Activated CD8-positive, alpha-beta T cell treated with anti-CD3 and anti-CD28 coated beads for 36 hours (primary cell): ENCODE measurements at regions not wholly inside any gene's neighbourhood (a gene's known extent, or its start where the extent isn't known, plus 50 kb on each side); places are given as distances from the start of the nearest gene placed in this dataset.
A peak's percentile ranks its signal among the peaks of the same experiment; 100 is the strongest.
"Not testable (repeated sequence)": the region's sequence is repeated elsewhere in the genome, so short reads cannot be mapped to it uniquely, and the experiment has no call there.

Experiments used
- ATAC-seq: fragments of 200-7000 bp; cut with Tn5 transposase; one replicate; pipeline ENCODE4 v1.10.0; 2021; ENCODE audit warnings: mild to moderate bottlenecking, moderate library complexity
- CTCF ChIA-PET: fragments of 350-600 bp; sonication (Branson Sonifier 250); formaldehyde crosslinking; loops from one replicate; lab custom pipeline; 2021; ENCODE audit warnings: antibody characterized with exemption; lab: Charles Lee
- POLR2A ChIA-PET: fragments of 350-600 bp; sonication (Branson Sonifier 250); formaldehyde crosslinking; loops from one replicate; lab custom pipeline; 2021; ENCODE audit warnings: antibody characterized with exemption; lab: Charles Lee
- DNase-seq: peaks from one replicate; pipeline ENCODE4 v3.0.0-alpha.2; 2020
- H3K27ac Mint-ChIP-seq: one replicate; pipeline ENCODE4 v1.8.0; 2021; ENCODE audit warnings: mild to moderate bottlenecking, mixed read lengths
- H3K27me3 Mint-ChIP-seq: one replicate; pipeline ENCODE4 v1.8.0; 2021; ENCODE audit warnings: mixed read lengths
- H3K36me3 Mint-ChIP-seq: one replicate; pipeline ENCODE4 v1.8.0; 2021; ENCODE audit warnings: low read depth, mixed read lengths
- H3K4me1 Mint-ChIP-seq: one replicate; pipeline ENCODE4 v1.8.0; 2021; ENCODE audit warnings: low read depth, mixed read lengths
- H3K4me3 Mint-ChIP-seq: one replicate; pipeline ENCODE4 v1.8.0; 2021; ENCODE audit warnings: mild to moderate bottlenecking, moderate library complexity, mixed read lengths
- H3K9me3 Mint-ChIP-seq: one replicate; pipeline ENCODE4 v1.8.0; 2021; ENCODE audit warnings: mixed read lengths
- intact Hi-C: fragments of 100-400 bp; cut with micrococcal nuclease; formaldehyde crosslinking; loops from one replicate; pipeline ENCODE4 v1.10.0; 2022
- TF ChIP-seq, protein P1 (sequence below): fragments of 200-600 bp; IDR thresholded peaks from one replicate; pipeline ENCODE4 v1.8.0; 2022; ENCODE audit warnings: antibody characterized with exemption, mild to moderate bottlenecking

DNA sequence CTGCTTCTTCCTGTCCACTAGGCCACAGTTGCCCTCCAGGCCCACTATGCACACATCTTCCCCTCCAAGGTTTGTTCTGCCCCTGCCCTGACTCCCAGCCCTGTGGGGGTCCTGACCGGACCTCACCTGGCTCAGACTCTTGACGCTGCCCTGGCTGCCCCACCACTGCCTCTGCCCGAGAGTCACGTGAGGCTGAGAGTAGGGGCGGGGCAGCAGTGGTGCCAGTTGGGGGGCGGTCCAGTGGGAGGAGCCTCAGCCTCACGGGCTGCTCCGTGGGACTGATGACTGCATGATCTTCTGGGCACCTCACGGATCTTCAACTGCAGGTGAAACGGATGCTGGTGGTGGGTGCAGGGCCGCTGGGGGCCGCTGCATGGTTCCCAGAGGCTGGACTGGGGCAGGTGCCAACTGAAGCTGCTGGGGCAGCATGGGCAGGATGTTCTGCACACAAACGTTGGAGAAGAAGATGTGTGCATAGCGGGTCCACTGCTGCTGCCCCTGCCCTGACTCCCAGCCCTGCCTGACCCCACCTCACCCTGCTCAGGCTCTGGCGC lies 77.6 kb downstream of the HHIPL2 start:
- ATAC-seq, CTCF ChIA-PET, H3K27ac Mint-ChIP-seq, intact Hi-C loops, POLR2A ChIA-PET, DNase-seq, H3K27me3 Mint-ChIP-seq, H3K36me3 Mint-ChIP-seq, H3K9me3 Mint-ChIP-seq, H3K4me1 Mint-ChIP-seq, H3K4me3 Mint-ChIP-seq: not testable (repeated sequence)

DNA sequence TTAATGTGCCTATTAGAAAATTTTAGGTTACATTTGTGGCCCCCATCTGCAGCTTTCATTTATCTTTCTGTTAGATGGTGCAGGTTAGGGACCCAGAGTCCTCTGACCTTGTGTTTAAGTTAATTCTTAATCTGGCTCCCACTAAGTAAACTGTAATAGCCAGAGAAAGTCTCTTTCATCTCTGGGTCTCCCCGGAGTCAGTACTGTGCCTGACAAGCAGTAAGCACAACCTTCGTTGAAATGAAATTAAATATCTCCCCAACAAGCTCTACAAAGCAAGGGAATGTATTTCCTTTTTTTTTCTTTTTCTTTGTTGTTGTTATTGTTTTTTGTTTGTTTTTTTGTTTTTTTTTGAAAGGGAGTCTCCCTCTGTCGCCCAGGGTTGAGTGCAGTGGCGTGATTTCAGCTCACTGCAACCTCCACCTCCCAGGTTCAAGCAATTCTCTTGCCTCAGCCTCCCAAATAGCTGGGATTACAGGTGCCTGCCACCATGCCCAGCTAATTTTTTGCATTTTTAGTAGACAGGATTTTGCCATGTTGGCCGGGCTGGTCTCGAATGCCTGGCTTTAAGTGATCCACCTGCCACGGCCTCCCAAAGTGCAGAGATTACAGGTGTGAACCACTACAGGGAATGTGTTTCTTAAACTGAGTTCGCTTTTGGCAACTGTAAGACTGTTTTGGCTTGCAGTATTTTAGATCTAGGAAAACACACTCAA lies 81.6 kb downstream of the HHIPL2 start:
- TF ChIP-seq, protein P1, sequence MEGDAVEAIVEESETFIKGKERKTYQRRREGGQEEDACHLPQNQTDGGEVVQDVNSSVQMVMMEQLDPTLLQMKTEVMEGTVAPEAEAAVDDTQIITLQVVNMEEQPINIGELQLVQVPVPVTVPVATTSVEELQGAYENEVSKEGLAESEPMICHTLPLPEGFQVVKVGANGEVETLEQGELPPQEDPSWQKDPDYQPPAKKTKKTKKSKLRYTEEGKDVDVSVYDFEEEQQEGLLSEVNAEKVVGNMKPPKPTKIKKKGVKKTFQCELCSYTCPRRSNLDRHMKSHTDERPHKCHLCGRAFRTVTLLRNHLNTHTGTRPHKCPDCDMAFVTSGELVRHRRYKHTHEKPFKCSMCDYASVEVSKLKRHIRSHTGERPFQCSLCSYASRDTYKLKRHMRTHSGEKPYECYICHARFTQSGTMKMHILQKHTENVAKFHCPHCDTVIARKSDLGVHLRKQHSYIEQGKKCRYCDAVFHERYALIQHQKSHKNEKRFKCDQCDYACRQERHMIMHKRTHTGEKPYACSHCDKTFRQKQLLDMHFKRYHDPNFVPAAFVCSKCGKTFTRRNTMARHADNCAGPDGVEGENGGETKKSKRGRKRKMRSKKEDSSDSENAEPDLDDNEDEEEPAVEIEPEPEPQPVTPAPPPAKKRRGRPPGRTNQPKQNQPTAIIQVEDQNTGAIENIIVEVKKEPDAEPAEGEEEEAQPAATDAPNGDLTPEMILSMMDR = no peak
- Mint-ChIP-seq H3K27ac (no peak overlapping the region), H3K4me1 (peaks cover 8% of the 10 kb centered on the region), H3K9me3 (no peaks in the 10 kb centered on the region), H3K4me3 (no peak overlapping the region), H3K36me3 (no peaks in the 10 kb centered on the region), H3K27me3 (no peaks in the 10 kb centered on the region)
- ATAC-seq (no peak), DNase-seq (no peak)
- intact Hi-C loops = loop anchor here (10.0 kb wide), 2 partner anchors 248 to 618 kb away; partner anchors contain the start of genes AIDA and BROX
- CTCF ChIA-PET = interaction anchor here (0.7 to 5.5 kb wide), 9 partner anchors 11 to 620 kb away, joined by 3 to 56 read pairs (median 5); partner anchors contain the start of gene TAF1A
- POLR2A ChIA-PET = no interaction called here

- TF ChIP-seq, protein P1 = peak; percentile 99
- Mint-ChIP-seq H3K4me3 (peak overlapping the region; percentile 67), H3K27ac (peak overlapping the region; percentile 88), H3K4me1 (peaks cover 8% of the 10 kb centered on the region), H3K27me3 (no peaks in the 10 kb centered on the region), H3K9me3 (no peaks in the 10 kb centered on the region), H3K36me3 (no peaks in the 10 kb centered on the region)
- ChIA-PET POLR2A (interaction anchor here (1.0 kb wide), 2 partner anchors 129 to 426 kb away, joined by 3 to 4 read pairs; no protein-coding TSS in a partner anchor), CTCF (interaction anchor here (0.6 to 5.5 kb wide), 30 partner anchors 10 to 657 kb away, joined by 3 to 56 read pairs (median 4); partner anchors contain the start of gene TAF1A)
- peak; percentile 98 for ATAC-seq
- DNase-seq = peak; percentile 81
- intact Hi-C loops = loop anchor here (1.0 to 10.0 kb wide), 3 partner anchors 169 to 619 kb away; partner anchors contain the start of genes AIDA and BROX
Observed at GRCh38 chr1:222465211-222466041, 82.5 kb downstream of the HHIPL2 start.

DNA sequence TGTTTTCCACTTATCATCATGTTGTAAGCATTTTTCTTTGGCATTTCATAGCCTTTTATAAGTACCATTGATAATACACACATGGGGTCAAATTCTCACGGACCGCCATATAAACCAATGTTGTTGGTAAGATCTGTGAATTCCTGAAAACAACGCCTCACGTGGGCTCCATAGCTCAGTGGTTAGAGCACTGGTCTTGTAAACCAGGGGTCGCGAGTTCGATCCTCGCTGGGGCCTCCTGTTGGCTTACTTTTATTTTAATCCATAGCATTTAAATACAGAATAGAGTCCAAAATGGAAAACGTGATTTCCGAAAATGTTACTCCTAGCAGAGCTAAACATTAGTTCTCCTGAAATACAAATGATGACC lies 83.1 kb downstream of the HHIPL2 start:
- H3K27ac Mint-ChIP-seq = peak overlapping the region; percentile 86
- H3K27me3 Mint-ChIP-seq = no peaks in the 10 kb centered on the region
- POLR2A ChIA-PET = interaction anchor here (1.0 kb wide), 2 partner anchors 130 to 427 kb away, joined by 3 to 4 read pairs; no protein-coding TSS in a partner anchor

More for the DNA sequence above, 83.1 kb downstream of the HHIPL2 start:
- CTCF ChIA-PET = interaction anchor here (0.6 to 5.5 kb wide), 27 partner anchors 9 to 658 kb away, joined by 3 to 56 read pairs (median 4); partner anchors contain the start of gene TAF1A
- Mint-ChIP-seq H3K4me3 (peak overlapping the region; percentile 67), H3K9me3 (no peaks in the 10 kb centered on the region), H3K4me1 (peaks cover 8% of the 10 kb centered on the region), H3K36me3 (no peaks in the 10 kb centered on the region)
- TF ChIP-seq, protein P1 = no peak
- intact Hi-C loops = loop anchor here (1.0 to 10.0 kb wide), 3 partner anchors 169 to 620 kb away; partner anchors contain the start of genes AIDA and BROX
- DNase-seq = peak; percentile 86
- ATAC-seq = peak; percentile 53
